ENCODE measurements at regions not wholly inside any gene's neighbourhood (a gene's known extent, or its start where the extent isn't known, plus 50 kb on each side); places are given as distances from the start of the nearest gene placed in this dataset.

DNA sequence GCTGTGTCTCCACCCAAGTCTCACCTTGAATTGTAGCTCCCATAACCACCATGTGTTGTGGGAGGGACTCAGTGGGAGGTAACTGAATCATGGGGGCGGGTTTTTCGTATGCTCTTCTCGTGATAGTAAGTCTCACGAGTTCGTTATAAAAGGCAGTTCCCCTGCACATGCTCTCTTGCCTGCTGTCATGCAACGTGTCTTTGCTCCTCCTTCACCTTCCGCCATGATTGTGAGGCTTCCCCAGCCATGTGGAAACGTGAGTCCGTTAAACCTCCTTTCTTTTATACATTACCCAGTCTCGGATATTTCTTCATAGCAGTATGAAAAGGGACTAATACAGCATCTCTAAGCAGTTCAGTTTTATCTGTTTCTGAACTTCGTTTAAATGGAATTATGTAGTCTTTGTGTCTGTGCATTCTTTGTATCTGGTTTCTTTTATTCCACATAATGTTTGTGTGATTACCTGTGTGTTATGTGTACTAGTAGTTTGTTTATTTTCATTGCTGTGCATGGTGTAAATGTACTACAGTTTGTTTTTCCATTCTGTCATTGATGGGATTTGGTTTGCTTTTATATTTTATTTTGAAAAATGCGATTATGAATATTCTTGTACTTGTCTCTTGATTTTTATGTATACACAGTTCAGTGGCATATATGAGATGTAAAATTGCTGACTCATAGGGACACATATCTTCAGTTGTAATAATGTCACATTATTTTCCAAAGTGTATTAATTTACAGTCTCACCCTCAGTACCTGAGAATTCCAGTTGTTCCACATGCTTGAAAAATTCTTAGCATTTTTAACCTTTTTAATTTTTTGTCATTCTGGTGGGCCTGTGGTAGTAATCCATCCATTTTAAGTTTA is 304.9 kb downstream of the GBA3 start:
- no peak for TF ChIP-seq RFX5 (IDR thresholded peaks at IDR 0.05; ENCODE audit: low read depth, low read length)
- TF ChIP-seq MAFK (IDR thresholded peaks at IDR 0.05; ENCODE audit: low read depth, low read length) = peak; percentile 45
- peak; percentile 45; the same call in 1 of the 2 replicates for TF ChIP-seq NFE2L2 (IDR thresholded peaks at IDR 0.05; ENCODE audit: low read depth, low read length)
- H3K4ac ChIP-seq (ENCODE audit: low read depth, low read length) = no peak overlapping the region
- ATAC-seq (ENCODE audit: low read depth) (no peak), DNase-seq (no peak)
- no peaks in the 10 kb centered on the region for H3K27me3 ChIP-seq (ENCODE audit: control insufficient read depth, insufficient read depth, low read length)
- no peak overlapping the region for H2BK20ac ChIP-seq (ENCODE audit: low read depth, low read length)
- H4K8ac ChIP-seq (ENCODE audit: low read depth in 2 of 2, low read length in 2 of 2) = no peak overlapping the region
- BruUV-seq (replicated peaks) = no TSS peak
- H3K56ac ChIP-seq (ENCODE audit: extremely low read depth, insufficient read depth, low read length) = no peak overlapping the region
- H3K4me3 ChIP-seq (ENCODE audit: insufficient read depth, low read depth, low read length) = no peak overlapping the region
- WGBS, 2 experiments (ENCODE audit: extremely low coverage in 2 of 2, insufficient read length in 1 of 2) = 100% methylated on average over 2 of the region's 12 CpGs; no CpG with 5 or more reads in 1 of the 2 experiments
- no peak overlapping the region for H3K4me2 ChIP-seq (ENCODE audit: low read depth, low read length)
- H2BK15ac ChIP-seq (ENCODE audit: low read depth, low read length) = no peak overlapping the region
- intact Hi-C loops (cut with micrococcal nuclease) = no loop called here
- H4K20me1 ChIP-seq (ENCODE audit: insufficient read depth, low read length) = no peaks in the 10 kb centered on the region
- no peak overlapping the region for H3K14ac ChIP-seq (replicated peaks; ENCODE audit: low read depth, low read length)
- no peaks in the 10 kb centered on the region for H3K36me3 ChIP-seq (ENCODE audit: control insufficient read depth, insufficient read depth, low read length)
- H4K91ac ChIP-seq (ENCODE audit: insufficient read depth, low read depth, low read length) = no peak overlapping the region
- no peak overlapping the region for H2BK120ac ChIP-seq (ENCODE audit: low read depth, low read length)
- no peak overlapping the region for H3K9ac ChIP-seq (ENCODE audit: low read depth, low read length)
- no peak overlapping the region for H2BK5ac ChIP-seq (ENCODE audit: low read depth, low read length, poor library complexity, severe bottlenecking)
- no peak overlapping the region for H4K5ac ChIP-seq (ENCODE audit: low read depth, low read length)
- no peaks in the 10 kb centered on the region for H3K9me1 ChIP-seq (ENCODE audit: insufficient read depth, low read length)
- dilution Hi-C loops (cut with HindIII; ENCODE audit: low sequenced_read_pairs, unreplicated experiment) = no loop called here
- peaks cover 3% of the 10 kb centered on the region; the same call in 1 of the 2 replicates for H3K9me3 ChIP-seq (ENCODE audit: control insufficient read depth, insufficient read depth, low read length)
- no peak overlapping the region for H3K18ac ChIP-seq (ENCODE audit: low read depth, low read length)
- no peak overlapping the region for H2AFZ ChIP-seq (replicated peaks; ENCODE audit: low read length, poor library complexity)
- H3K27ac ChIP-seq (ENCODE audit: insufficient read depth, low read length) = no peak overlapping the region
- H2AK5ac ChIP-seq (ENCODE audit: low read depth, low read length) = no peak overlapping the region
- in situ Hi-C loops (cut with MboI; ENCODE audit: low sequenced_read_pairs) = no loop called here
- H3K4me1 ChIP-seq (ENCODE audit: control insufficient read depth, insufficient read depth, low read length) = no peaks in the 10 kb centered on the region
- CTCF ChIA-PET = no interaction called here
- no peak overlapping the region for H2AK9ac ChIP-seq (replicated peaks; ENCODE audit: low read depth, low read length, poor library complexity)
- no peak overlapping the region for H3K23ac ChIP-seq (ENCODE audit: low read depth, low read length)
- POLR2A ChIA-PET (ENCODE audit: unreplicated experiment) = no interaction called here
- no peaks in the 10 kb centered on the region for H3K79me1 ChIP-seq (ENCODE audit: low read depth in 1 of 2, low read length in 2 of 2)
